MM.1S (cell line): ENCODE measurements at regions not wholly inside any gene's neighbourhood (a gene's known extent, or its start where the extent isn't known, plus 50 kb on each side); places are given as distances from the start of the nearest gene placed in this dataset.

Experiments
- DNase-seq: peaks from one replicate; pipeline ENCODE4 v3.0.0-alpha.2; 2015
- H2AFZ ChIP-seq: fragments of 300-600 bp; sonication (generic); 2 replicates; pipeline ENCODE4 v1.6.0; 2016; ENCODE audit warnings: antibody characterized with exemption, low read length
- H3F3A ChIP-seq: fragments of 300-600 bp; sonication (generic); 2 replicates; pipeline ENCODE4 v1.6.1; 2016; ENCODE audit warnings: mild to moderate bottlenecking, antibody characterized with exemption, low read length, moderate library complexity, mixed read lengths; ENCODE audit not compliant: insufficient read depth
- H3K27ac ChIP-seq: fragments of 300-600 bp; sonication (generic); 2 replicates; pipeline ENCODE4 v1.5.1; 2016; ENCODE audit warnings: mild to moderate bottlenecking, low read length
- H3K27me3 ChIP-seq: fragments of 300-600 bp; sonication (generic); replicated peaks from 2 replicates; pipeline ENCODE4 v1.6.0; 2016; ENCODE audit warnings: low read length; ENCODE audit not compliant: insufficient read depth
- H3K36me3 ChIP-seq: fragments of 300-600 bp; sonication (generic); replicated peaks from 2 replicates; pipeline ENCODE4 v1.6.1; 2016; ENCODE audit warnings: mild to moderate bottlenecking, low read length, mixed read lengths; ENCODE audit not compliant: insufficient read depth
- H3K4me1 ChIP-seq: fragments of 300-600 bp; sonication (generic); 2 replicates; pipeline ENCODE4 v1.6.1; 2016; ENCODE audit warnings: low read length, mixed read lengths
- H3K4me2 ChIP-seq: fragments of 300-600 bp; sonication (generic); 2 replicates; pipeline ENCODE4 v1.6.0; 2016; ENCODE audit warnings: low read depth, low read length
- H3K4me3 ChIP-seq: fragments of 300-600 bp; sonication (generic); 2 replicates; pipeline ENCODE4 v1.5.1; 2016; ENCODE audit warnings: low read length, mixed read lengths
- H3K79me2 ChIP-seq: fragments of 300-600 bp; sonication (generic); 2 replicates; pipeline ENCODE4 v1.6.1; 2016; ENCODE audit warnings: mixed run types, low read length, mixed read lengths
- H3K9ac ChIP-seq: fragments of 300-600 bp; sonication (generic); 2 replicates; pipeline ENCODE4 v1.6.1; 2016; ENCODE audit warnings: low read length, mixed read lengths
- H3K9me2 ChIP-seq: fragments of 300-600 bp; sonication (generic); replicated peaks from 2 replicates; pipeline ENCODE4 v1.6.1; 2016; ENCODE audit warnings: mild to moderate bottlenecking, low read length, mixed read lengths; ENCODE audit not compliant: insufficient read depth
- H3K9me3 ChIP-seq: fragments of 300-600 bp; sonication (generic); replicated peaks from 2 replicates; pipeline ENCODE4 v1.6.1; 2016; ENCODE audit warnings: mild to moderate bottlenecking, low read length, mixed read lengths; ENCODE audit not compliant: insufficient read depth
- H4K20me1 ChIP-seq: fragments of 300-600 bp; sonication (generic); 2 replicates; pipeline ENCODE4 v1.6.1; 2016; ENCODE audit warnings: mild to moderate bottlenecking, low read length, moderate library complexity, mixed read lengths; ENCODE audit not compliant: insufficient read depth
- EZH2 ChIP-seq: fragments of 300-600 bp; sonication (generic); optimal IDR thresholded peaks from 2 replicates; pipeline ENCODE3; 2017; ENCODE audit warnings: low read depth, mild to moderate bottlenecking, antibody characterized with exemption, low read length, mixed read lengths
- EZH2phosphoT487 ChIP-seq: fragments of 300-600 bp; sonication (generic); IDR thresholded peaks from 2 replicates; pipeline ENCODE4 v1.6.1; 2018; ENCODE audit warnings: antibody characterized with exemption, low read length
- TF ChIP-seq, protein P1 (sequence below): fragments of 300-600 bp; sonication (generic); IDR thresholded peaks from 2 replicates; pipeline ENCODE4 v1.5.1; 2016; ENCODE audit warnings: antibody characterized with exemption, low read length, mixed read lengths

DNA sequence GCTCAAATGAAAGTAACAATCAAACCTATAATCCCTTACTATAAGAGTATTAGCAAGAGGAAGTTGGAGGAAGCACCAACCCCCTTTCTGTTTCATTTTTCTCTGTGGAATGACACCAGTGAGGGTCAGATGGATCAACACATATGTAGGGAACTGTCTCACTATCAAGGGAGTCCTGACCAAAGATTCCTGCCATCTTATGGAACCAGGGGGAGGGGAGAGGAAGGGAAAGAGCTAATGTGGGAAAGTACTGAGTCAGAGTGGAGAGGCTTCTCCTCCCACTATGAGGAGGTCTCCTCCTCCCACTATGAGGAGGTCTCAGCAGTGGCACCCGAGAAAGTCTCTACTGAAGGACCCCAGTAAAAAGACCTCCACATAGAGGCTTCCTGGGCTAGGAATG lies 73.3 kb upstream of the PCSK1 start:
- no peak overlapping the region for H3K4me2 ChIP-seq
- H3K27me3 ChIP-seq, result no peaks in the 10 kb centered on the region
- H3K4me3 ChIP-seq, result no peak overlapping the region
- H3K9me2 ChIP-seq, result no peaks in the 10 kb centered on the region
- no peaks in the 10 kb centered on the region for H3K36me3 ChIP-seq
- H3K79me2 ChIP-seq, result no peaks in the 10 kb centered on the region
- no peaks in the 10 kb centered on the region for H3K9me3 ChIP-seq
- no peaks in the 10 kb centered on the region for H4K20me1 ChIP-seq
- H3K9ac ChIP-seq, result no peak overlapping the region
- H3F3A ChIP-seq, result no peaks in the 10 kb centered on the region
- no peak for DNase-seq
- TF ChIP-seq EZH2 (no peak), EZH2phosphoT487 (no peak)
- TF ChIP-seq, protein P1, sequence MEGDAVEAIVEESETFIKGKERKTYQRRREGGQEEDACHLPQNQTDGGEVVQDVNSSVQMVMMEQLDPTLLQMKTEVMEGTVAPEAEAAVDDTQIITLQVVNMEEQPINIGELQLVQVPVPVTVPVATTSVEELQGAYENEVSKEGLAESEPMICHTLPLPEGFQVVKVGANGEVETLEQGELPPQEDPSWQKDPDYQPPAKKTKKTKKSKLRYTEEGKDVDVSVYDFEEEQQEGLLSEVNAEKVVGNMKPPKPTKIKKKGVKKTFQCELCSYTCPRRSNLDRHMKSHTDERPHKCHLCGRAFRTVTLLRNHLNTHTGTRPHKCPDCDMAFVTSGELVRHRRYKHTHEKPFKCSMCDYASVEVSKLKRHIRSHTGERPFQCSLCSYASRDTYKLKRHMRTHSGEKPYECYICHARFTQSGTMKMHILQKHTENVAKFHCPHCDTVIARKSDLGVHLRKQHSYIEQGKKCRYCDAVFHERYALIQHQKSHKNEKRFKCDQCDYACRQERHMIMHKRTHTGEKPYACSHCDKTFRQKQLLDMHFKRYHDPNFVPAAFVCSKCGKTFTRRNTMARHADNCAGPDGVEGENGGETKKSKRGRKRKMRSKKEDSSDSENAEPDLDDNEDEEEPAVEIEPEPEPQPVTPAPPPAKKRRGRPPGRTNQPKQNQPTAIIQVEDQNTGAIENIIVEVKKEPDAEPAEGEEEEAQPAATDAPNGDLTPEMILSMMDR, result no peak
- H3K27ac ChIP-seq, result no peak overlapping the region
- no peaks in the 10 kb centered on the region for H3K4me1 ChIP-seq
- H2AFZ ChIP-seq, result no peak overlapping the region

DNA sequence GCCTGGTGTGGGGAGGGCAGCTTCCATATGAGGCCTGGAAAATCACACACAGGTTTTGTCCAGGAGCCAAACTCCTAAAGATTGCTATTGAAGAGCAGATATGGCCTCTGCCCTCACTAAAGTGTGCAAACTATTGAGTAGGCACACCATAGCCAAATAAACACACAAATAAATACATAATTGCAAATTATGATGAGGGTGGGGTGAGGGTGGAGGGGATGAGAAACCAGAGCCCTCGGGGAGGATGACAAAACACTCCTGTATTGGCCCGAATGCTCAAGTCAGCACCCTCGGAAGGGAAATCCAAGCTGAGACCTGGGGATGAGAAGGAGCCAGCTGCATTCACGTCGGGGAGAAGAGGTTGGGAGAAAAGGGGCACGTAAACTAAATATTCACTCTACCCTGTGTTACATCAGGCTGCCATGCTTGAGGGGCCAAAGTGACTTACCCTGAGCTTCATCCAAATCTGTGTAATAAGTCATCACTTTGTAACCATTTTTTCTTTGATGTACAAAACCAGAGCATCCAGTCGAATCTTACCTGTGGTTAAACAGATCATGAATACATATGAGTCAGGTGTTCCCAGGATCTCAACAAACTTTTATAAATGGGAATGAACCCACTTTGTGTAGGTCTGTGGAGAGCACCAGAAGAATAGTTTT lies 73.9 kb upstream of the PCSK1 start:
- Histone ChIP-seq H3K9me3 (no peaks in the 10 kb centered on the region), H3K79me2 (no peaks in the 10 kb centered on the region), H3K4me2 (no peak overlapping the region), H3K27me3 (no peaks in the 10 kb centered on the region), H3K4me1 (no peaks in the 10 kb centered on the region), H3F3A (no peaks in the 10 kb centered on the region), H3K9me2 (no peaks in the 10 kb centered on the region), H2AFZ (no peak overlapping the region), H3K36me3 (no peaks in the 10 kb centered on the region), H3K9ac (no peak overlapping the region), H3K4me3 (no peak overlapping the region), H4K20me1 (no peaks in the 10 kb centered on the region), H3K27ac (no peak overlapping the region)
- no peak for TF ChIP-seq EZH2
- no peak for TF ChIP-seq EZH2phosphoT487
- TF ChIP-seq, protein P1, result no peak
- no peak for DNase-seq

DNA sequence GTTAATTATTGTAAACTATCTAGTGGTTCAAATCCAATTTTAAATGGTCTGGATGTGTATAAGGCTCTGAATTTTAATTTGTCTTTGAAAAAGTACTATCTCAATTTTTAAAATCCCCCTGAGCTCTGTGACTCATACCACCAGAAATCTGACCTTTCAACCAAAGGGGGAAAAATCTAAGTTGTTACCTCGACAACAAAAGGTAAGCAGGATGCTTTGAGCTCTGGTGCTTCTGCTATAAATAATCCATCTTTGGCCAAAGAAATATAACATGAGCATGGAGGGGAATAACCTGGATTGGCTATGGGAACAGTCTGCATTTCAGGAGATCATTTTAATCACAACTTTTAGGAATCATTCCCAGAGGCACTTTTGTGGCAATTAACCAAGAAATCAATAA lies 76.3 kb upstream of the PCSK1 start:
- Histone ChIP-seq H3K27ac (no peak overlapping the region), H3K79me2 (no peaks in the 10 kb centered on the region), H3K4me1 (no peaks in the 10 kb centered on the region), H2AFZ (no peak overlapping the region), H3K27me3 (no peaks in the 10 kb centered on the region), H3K9ac (no peak overlapping the region), H3K36me3 (no peaks in the 10 kb centered on the region), H4K20me1 (no peaks in the 10 kb centered on the region), H3K4me3 (no peak overlapping the region), H3K4me2 (no peak overlapping the region), H3K9me2 (no peaks in the 10 kb centered on the region), H3K9me3 (no peaks in the 10 kb centered on the region), H3F3A (no peaks in the 10 kb centered on the region)
- no peak for DNase-seq
- TF ChIP-seq, protein P1, result no peak
- no peak for TF ChIP-seq EZH2phosphoT487
- no peak for TF ChIP-seq EZH2
